Peyer's patch (tissue), 4 donors: ENCODE measurements at regions not wholly inside any gene's neighbourhood (a gene's known extent, or its start where the extent isn't known, plus 50 kb on each side); places are given as distances from the start of the nearest gene placed in this dataset.

Experiments
- POLR2A ChIP-seq, 2 donors: fragments of 450-650 bp; IDR thresholded peaks; one replicate each; pipeline ENCODE4 v1.5.1; 2017; ENCODE audit warnings: antibody characterized with exemption in 2 of 2, mild to moderate bottlenecking in 2 of 2, moderate library complexity in 2 of 2
- TF ChIP-seq, protein P1 (sequence below), 6 experiments: fragments of 450-650 bp in 4 of 6; fragments of 200-600 bp in 2 of 6; sonication (generic) in 1 of 6; IDR thresholded peaks; one replicate each; pipeline ENCODE4 v1.5.1; 2017 to 2019; ENCODE audit warnings: antibody characterized with exemption in 6 of 6, mild to moderate bottlenecking in 3 of 6, moderate library complexity in 1 of 6

- TF ChIP-seq, protein P1, sequence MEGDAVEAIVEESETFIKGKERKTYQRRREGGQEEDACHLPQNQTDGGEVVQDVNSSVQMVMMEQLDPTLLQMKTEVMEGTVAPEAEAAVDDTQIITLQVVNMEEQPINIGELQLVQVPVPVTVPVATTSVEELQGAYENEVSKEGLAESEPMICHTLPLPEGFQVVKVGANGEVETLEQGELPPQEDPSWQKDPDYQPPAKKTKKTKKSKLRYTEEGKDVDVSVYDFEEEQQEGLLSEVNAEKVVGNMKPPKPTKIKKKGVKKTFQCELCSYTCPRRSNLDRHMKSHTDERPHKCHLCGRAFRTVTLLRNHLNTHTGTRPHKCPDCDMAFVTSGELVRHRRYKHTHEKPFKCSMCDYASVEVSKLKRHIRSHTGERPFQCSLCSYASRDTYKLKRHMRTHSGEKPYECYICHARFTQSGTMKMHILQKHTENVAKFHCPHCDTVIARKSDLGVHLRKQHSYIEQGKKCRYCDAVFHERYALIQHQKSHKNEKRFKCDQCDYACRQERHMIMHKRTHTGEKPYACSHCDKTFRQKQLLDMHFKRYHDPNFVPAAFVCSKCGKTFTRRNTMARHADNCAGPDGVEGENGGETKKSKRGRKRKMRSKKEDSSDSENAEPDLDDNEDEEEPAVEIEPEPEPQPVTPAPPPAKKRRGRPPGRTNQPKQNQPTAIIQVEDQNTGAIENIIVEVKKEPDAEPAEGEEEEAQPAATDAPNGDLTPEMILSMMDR (IDR thresholded peaks at IDR 0.05), result no peak
- TF ChIP-seq POLR2A (IDR thresholded peaks at IDR 0.05), result no peak
Observed at GRCh38 chr13:78121001-78121400, 202.4 kb upstream of the EDNRB start.
